Raji (cell line): ENCODE measurements at regions not wholly inside any gene's neighbourhood (a gene's known extent, or its start where the extent isn't known, plus 50 kb on each side); places are given as distances from the start of the nearest gene placed in this dataset.
A peak's percentile ranks its signal among the peaks of the same experiment; 100 is the strongest.

Source experiments
- POLR2A ChIP-seq: IDR thresholded peaks from 2 replicates; pipeline ENCODE4 v1.6.1; 2011; ENCODE audit warnings: low read depth, low read length, control low read depth; ENCODE audit not compliant: insufficient read depth

DNA sequence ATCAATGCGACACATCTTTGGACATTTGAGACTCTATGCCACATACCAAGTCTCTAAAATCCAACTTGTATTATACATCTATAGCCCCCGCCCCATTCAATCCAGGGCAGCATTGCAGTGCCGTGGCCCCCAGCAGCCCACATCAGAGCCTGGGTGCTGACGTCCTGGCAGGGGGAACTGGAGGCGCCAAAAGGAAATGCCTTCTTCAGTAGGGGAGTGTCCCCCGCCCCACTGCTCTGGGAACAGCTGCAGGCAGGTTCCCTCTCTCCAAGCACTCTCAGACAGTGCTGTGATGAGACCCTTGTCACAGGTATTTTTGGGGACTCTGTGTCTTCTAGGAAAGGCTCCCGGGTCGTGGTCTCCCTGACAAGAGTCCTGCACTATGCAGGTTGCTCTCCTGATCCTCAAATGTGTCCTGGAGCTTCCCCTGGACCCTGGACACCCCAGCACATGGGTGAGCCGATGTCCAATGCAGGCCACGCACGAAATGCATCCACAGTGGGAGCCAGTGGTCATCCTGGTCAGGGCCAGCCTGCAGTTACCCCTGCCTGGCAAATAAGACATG is 188.7 kb downstream of the RTP5 start:
- TF ChIP-seq POLR2A: no peak

DNA sequence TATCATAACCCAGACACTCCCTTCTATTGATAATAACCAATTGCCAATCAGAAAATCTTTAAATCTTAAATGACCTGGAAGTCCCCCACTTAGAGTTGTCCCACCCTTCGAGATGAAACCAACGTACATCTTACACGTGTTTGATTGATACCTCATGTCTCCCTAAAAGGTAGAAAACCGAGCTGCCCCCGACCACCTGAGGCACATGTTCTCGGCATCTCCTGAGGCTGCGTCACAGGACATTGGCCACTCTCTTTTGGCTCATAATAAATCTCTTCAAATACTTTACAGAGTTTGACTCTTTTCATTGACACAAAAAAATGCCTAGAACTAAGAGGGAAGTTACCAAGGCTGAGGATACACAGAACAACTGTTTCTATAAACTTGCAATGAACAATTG is 190.0 kb downstream of the RTP5 start:
- no peak for TF ChIP-seq POLR2A

DNA sequence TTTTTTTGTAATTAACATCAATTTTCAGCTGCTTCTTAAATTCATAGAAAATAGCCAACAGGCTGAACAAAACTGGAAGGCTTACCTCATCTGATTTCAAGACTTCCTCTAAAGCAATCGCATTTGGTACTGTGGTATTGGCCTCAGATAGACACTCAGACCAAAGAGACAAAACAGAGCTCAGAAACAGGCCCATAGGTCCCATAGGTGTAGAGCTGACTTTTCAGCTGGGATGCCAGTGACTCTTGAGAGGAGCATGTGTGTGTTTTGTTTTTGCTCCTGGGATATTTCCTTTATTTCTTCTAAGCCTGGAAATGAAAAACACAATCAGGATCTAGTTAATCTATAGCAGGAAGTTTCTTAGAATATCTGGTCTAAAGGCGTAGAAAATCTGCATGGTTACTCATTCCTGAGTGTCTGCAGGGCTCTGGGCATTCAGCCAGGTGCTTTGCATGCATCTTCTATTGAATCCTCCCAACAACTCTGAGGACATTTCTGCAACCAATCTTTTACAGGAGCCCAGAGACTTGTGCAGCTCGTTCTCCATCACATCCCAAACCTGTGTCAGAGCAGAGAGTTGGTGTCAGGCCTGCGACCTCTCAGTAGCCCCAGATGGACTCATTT is 190.8 kb downstream of the RTP5 start:
- no peak for TF ChIP-seq POLR2A

DNA sequence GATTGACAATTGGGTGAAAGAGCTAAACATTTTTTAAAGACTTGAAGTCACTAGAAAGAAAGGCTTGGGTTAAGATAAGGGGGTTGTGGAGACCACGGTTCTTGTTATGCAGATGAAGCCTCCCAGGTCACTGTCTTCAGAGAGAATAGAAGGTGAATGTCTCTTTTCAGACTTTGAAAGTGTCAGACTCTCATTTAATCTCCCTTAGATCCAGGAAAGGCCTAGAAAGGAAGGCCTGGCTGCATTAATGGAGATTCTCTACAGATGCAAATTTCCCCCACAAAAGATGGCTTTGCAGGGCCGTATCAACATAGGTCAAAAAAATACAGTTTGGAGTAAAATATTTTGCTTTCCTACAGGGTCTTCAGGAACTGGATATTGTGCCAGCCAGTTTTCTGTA is 193.9 kb downstream of the RTP5 start:
- no peak for TF ChIP-seq POLR2A

DNA sequence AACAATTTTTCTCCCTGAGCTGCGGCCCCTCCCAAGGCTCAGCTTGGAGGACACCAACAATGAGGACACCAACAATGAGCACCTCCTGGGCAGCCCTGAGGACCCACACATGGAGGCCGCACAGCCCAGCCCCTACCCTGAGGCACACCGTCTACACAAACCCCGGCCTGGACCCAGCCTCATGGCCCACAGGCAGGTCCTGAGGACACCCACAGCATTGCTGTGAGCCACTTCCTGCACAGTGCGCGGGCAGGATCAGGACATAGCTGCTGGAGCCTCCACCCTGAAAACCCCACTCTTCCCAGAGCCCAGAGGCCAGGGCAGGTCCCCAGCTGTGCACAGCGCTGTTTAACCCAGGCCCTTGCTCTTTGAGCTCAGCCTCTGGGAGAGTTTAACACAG is 194.3 kb downstream of the RTP5 start:
- no peak for TF ChIP-seq POLR2A

DNA sequence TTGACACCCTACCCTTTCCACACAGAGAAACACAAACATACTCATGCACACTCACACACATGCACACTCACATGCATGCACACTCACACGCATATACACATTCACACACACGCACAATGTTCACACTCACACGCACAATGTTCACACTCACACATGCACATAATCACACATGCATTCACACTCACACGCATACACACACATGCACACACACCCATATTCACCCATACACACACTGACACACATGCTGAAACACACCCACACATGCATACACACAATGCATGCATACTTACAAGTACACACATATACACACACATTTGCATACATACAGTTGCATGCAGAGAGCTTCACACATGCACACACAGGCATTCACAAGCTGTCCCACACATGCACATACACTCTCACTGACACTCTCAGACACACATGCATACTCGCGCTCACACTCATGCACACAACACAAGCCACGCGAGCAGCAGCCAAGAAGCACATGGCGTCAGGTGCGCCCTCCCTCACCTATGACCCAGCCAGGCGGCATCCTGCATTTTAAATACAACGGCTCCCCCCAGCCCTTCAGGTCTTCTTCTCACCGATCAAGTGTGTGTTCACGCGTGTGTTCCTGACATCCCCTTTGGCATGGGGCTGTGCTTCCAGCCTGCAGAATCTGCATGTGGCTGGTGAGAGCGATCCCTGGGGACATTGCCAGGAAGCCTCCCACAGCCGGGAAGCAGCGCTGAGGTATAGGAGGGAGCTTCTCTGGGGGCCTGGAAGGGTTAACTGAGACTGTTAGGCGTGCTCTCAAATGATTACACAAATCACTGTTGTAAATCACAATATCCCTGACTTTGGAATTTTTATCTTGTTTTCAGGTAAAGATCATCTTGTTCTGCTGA is 195.1 kb downstream of the RTP5 start:
- no peak for TF ChIP-seq POLR2A

DNA sequence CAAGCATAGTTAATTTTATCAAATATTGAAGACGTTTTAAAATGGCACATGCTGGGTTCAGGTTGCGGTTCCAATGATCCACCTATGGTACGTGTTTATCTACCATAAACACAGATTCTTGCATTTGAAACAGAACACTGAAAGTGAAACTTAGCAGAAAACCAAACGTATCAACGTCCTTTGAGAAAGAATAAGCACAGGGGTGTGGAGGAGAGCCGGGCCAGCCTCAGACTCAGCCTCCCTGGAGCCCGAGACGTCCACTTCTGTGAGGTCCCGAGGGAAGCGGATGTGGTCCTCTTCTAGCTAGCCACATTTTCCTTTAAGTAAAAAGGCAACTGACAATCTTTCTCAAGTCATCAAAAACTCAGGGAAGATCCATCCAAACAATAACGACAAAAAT is 195.9 kb downstream of the RTP5 start:
- no peak for TF ChIP-seq POLR2A

DNA sequence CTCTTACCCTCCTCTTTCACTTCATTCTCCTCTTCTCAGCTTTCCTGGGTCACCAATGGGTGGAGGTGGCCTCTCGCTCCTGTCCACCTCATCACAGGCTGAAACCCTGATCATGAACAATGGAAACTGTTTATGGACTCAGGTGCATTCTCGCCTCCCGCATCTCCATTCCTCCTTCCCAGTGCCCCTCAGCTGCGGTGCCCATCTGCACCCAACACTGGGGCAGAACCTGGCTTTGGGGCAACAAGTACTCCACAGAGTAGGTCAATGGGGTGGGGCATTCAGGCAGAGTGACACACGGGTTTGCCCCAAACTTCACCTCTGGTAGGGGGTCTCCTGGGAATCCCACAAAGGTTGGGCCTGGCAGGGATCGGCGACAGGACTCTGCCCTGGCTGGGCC is 199.5 kb downstream of the RTP5 start:
- TF ChIP-seq POLR2A: no peak

DNA sequence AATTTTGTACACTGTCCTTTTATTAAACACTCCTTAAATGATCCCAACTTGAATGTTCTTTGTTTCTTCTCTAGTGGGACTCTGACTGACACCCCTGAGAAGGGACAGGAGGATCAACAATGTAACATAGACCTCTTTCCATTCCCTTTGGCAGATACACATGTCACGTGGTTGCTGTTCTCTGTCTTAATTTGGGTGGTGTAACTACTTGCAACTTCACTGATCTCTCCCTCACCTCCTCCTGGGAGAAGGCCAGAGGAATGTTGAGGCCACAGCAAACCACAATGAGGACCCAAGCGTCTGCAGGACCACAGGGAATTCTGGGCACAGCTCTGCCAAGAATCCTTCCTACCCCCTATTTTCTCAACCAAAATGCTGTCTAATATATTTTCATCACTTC is 205.6 kb downstream of the RTP5 start:
- TF ChIP-seq POLR2A: no peak

DNA sequence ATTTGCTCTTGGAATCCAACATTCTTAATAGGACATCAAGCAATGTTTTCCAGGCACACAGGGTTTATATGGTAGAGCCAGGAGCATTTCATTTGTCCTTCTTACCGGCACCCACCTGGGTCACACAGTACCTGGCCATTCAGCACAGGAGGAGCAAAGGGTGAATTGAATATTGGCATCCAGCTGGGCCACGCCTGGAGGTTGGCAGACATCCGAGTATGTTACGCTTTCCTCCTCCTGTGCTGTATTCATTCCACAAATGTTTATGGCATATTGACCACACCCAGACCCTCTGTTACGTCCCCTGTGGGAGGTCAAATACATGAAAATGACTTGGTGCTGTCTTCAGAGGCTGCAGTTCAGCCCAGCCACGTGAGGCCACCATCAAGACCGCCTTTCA is 206.2 kb downstream of the RTP5 start:
- TF ChIP-seq POLR2A: no peak

DNA sequence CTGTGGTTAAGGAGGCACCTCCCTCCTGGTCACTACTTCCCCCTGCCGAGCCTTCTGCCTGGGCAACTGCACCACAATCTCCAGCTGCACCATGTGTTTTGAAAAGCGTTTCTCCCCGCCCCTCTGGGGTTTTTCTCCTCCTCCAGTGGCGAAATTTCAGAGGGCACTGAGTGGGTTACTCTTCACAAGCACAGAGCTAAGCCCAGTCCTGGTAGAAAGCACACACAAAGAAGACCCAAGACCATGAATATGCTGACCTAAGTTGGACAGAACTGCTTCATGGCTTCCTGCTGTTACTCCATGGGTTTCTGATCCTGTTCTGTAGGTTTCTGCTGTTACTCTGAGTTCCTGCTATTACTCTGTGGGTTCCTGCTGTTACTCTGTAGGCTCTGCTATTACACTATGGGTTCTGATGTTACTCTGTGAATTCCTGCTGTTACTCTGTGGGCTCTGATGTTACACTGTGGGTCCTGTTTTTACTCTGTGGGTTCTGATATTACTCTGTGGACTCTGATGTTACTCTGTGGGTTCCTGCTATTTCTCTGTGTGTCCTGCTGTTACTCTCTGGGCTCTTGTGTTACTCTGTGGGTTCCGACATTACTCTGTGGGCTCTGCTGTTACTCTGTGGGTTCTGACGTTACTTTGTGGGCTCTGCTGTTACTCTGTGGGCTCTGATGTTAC is 216.6 kb downstream of the RTP5 start:
- peak; percentile 83 for TF ChIP-seq POLR2A

DNA sequence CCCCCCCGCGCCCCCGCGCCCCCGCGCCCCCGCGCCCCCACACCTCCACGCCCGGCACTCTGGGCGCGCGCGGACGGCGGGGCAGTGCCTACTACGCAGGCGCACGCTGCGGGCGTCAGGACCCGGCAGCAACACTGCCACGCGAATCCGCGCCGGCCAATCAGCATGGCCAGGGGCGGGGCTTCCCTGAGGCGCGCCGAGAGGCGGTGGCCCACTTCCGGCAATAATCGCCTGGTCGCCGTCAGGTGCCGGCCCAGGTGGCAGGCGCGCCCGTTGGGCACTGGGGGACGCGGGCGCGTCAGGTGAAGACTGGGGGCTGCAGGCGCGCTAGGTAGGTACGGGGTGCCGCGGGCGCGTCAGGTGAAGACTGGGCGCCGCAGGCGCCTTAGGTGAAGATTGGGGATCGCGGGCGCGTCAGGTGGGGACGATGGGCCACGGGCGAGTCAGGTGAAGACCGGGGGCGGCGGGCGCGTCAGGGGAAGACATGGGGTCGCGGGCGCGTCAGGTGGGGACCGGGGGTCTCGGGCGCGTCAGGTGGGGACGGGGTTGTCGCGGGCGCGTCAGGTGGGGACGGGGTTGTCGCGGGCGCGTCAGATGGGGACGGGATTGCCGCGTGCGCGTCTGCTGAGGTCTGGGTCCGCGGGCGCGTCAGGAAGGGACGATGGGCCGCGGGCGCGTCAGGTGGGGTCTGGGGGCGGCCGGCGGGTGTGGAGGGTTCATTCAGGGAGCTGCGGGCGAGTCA is 219.1 kb downstream of the RTP5 start:
- peak; percentile 61 for TF ChIP-seq POLR2A

DNA sequence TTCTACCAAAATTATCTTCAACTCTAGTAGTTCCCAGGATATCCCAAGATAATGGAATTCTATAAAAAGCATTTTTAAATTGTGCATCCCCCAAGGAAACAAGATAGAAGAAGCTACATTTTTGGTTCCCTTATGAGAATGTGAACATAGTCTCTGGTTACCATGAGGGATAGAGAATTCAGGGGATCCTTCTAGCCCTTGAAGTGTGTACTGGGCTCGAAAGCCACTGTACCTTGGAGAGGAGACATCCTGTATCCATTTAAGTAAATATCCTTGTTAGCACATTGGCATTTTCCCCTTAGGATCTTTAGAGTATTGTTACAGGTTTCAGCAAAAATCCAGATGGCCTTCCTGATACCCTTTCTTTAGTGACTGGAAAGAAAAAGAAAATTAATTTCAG is 228.5 kb downstream of the RTP5 start:
- no peak for TF ChIP-seq POLR2A

DNA sequence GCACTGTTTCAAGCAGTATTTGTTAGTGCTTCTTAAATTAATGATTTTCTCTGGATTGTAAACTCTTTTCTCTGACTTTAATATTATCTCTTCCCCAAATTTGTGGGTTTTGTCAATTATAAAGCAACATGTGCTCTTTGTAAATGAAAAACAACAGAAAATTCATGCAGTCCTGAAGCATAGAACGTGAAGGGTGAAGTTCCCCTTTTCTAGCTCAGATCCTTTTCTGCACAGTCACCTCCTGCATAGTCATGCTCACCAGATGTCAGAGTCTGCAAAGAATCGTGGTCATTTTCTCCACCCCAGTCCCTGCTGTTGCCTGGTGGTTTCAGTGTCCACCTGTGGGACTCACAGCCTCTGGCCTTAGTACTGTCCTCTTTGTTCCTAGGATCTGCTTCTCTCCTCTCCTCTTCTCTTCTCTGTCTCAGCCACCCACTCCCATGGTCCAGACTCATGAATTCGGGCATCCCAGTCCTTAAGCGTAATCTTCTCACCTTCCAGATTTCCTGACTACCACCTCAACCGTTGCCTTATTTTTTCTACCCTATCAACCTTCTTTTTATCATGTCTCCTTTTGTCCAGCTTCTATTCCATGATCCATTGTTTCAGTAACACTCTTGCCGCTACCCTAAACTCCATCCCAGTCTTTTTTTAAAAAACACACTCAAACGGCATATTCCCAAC is 229.1 kb downstream of the RTP5 start:
- TF ChIP-seq POLR2A: no peak
